HG03196 (cell line): ENCODE measurements at regions not wholly inside any gene's neighbourhood (a gene's known extent, or its start where the extent isn't known, plus 50 kb on each side); places are given as distances from the start of the nearest gene placed in this dataset.
"Not testable (repeated sequence)": the region's sequence is repeated elsewhere in the genome, so short reads cannot be mapped to it uniquely, and the experiment has no call there.

Source experiments
- ATAC-seq: cut with Tn5 transposase; IDR thresholded peaks from one replicate; pipeline ENCODE4 v1.9.1; 2021; ENCODE audit not compliant: unreplicated experiment

GRCh38 chr7:19305698-19306097 lies 160.5 kb upstream of the FERD3L start:
- no peak for ATAC-seq

- no peak for ATAC-seq
Measured at GRCh38 chr7:19304086-19304485, 158.9 kb upstream of the FERD3L start.

DNA sequence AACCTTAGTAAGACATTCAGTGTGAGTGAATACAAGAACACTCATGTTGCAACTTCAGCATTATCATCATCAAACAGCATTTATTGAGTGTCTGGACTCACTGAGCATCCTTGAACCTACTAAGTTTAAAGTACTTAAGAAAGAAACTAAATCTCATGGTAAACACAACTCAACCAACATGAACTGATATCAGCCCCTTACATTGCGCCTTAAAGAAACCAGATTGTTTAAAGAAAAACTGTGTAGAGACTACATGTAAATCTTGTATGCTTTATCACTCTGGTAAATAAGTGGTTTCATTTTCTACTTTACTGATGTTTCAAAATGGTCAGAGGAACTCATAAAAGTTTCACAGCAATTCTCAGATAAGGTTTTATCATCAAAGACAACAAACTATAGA lies 157.5 kb upstream of the FERD3L start:
- ATAC-seq: no peak

GRCh38 chr7:19296617-19297016 lies 151.4 kb upstream of the FERD3L start:
- ATAC-seq: no peak

DNA sequence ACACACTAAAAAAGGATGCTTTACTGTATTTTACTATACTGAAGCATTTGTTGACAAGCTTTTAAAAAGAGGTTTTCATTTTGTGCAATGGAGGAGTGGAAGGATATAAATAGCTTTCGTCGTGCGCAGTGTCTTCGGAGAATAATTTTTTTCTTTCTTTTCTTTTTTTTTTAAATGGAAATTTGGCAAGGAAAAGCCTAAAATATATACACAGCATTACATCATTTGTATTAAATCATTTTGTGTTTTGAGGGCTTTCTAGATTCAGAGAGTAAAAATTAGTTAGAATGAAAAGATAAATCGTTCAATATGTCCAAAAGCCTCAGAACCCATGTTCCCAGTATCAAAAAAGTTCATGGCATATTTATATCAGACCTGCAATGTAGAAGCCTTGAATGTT lies 150.2 kb upstream of the FERD3L start:
- ATAC-seq: no peak

DNA sequence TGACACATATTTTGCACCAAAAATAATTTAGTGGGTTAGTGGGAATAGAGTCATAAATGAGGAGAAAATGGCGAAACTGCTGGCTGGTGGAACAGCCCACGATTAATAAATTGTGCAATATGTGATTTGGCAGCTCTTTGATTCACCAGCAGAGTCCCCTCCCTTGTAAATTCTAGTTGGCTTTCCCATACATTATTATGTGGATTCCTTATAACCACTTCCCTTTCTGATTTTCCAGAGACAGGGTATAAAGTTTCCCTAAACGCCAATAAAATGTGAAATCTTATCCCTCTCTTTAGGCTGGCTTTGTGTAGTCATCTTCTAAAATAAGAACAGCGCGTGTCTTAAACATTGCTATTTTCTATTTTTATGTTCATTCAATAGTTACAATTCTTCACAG lies 149.4 kb upstream of the FERD3L start:
- ATAC-seq: no peak

DNA sequence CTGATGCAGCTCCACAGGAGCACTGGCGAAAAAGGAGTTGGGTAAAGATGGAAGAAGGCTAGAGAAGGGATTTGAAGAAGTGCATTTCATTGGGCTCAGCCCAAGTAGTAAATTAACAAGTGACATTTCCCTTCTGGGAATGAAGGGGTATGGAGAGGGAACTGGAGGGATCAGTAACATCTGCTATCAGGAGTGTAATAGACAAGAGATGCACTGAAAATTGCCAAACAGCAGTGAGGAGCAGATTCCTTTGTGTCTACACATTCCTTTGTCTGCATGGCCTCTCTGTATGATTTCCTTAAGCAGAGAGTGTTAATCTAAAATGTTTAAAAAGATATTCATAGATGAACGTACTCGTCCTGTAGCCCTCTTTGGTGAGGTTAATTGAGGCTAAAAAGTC lies 148.2 kb upstream of the FERD3L start:
- no peak for ATAC-seq

DNA sequence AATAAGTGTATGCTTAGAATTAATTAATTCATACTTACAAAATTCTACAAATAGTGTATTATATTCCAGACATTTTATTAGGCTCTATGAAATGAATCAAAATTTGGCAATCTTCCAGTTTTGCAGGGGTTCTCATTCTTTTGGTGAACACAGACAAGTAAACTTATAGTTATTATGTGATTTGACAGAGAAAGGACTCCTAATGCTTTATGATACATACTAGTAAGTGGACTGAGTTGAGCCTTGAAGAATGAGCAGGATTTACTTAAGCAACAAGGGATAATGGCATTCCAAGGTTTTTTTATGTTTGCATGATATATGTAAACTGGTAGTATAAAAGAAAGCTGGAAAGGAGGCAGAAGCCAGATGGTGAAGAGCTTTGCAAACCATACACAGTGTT lies 145.7 kb upstream of the FERD3L start:
- no peak for ATAC-seq

GRCh38 chr7:19290066-19290465 lies 144.8 kb upstream of the FERD3L start:
- no peak for ATAC-seq

DNA sequence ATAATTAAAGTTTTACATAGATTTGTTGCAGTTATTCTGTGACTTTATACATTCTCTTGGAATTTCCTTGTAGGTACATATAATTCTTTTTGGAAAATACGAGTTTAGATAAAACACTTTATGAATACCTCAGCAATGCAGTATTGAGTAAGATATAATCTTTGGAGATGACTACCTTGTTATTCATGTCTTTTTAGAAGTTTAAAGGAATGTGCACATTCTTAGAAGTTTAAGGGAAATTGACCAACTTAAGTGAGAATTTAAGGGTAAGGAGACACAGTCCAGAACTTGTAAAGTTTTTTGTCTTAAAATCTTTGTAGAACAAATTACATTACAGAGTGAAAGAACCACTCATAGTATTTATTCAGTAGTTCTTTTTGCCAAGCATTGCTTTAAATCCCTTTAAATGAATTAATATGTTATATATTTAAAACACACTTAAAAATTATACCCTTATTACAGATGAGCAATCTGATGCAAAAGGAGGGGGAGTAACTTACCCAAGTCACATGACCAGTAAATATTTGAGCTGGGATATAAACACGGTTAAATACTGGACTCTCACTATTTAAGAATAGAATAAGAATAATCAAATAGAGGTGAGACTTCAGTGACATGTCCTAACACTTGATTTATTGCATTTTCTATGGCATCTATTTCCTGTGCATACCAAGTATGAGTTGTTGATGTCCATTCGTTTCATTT lies 139.5 kb upstream of the FERD3L start:
- ATAC-seq: no peak

DNA sequence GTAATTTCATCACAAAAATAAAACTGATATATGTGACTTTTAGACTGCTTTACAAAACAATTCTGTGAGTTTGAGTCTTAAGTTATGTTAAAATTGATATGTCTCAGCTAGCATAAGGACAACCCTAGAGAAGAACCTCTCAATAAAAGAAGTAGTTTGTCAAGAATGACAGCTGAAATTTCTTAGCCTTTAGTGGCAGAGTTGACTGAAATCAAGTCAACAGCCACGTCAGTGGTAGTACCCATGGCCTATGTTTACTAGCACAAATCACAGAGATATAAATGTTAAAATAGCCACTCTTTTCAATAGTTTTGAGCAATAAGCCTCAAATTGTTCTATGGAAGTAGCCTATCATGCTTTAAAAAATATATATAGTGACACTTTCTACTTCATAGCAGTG lies 138.9 kb upstream of the FERD3L start:
- ATAC-seq: no peak

- ATAC-seq: no peak
Measured at GRCh38 chr7:19275000-19275399, 129.8 kb upstream of the FERD3L start.

DNA sequence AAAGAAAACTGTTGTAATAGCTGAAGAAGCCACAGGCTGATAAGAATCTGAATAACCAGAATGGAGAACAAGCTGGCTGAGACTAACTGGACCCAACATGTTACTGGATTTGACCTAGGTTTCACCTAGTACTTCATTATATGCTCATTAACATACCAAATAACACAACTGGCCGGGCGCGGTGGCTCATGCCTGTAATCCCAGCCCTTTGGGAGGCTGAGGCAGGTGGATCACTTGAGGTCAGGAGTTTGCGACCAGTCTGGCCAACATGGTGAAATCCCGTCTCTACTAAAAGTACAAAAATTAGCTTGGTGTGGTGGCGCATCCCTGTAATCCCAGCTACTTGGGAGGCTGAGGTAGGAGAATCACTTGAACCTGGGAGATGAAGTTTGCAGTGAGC lies 127.1 kb upstream of the FERD3L start:
- not testable (repeated sequence) for ATAC-seq

- no peak for ATAC-seq
Measured at GRCh38 chr7:19269301-19269700, 124.1 kb upstream of the FERD3L start.

DNA sequence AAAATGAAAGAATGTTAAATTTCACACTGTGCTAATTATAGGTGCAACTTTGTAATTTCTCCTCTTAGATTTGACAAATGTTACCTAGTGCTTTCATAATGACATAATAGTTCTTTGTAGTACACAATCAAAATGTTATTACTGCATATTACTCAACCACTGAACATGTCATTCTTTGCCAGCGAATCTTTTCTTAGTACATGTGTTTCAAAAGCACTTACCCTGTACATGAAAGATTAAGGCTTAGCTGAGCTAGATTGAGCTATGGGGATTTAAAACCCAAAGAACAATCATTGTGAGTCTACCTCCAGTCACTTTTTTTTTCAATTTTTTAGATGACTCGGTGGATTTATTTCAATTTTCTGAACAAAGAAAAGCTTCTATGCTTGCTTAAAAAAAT lies 123.5 kb upstream of the FERD3L start:
- ATAC-seq: no peak

GRCh38 chr7:19262826-19263225 lies 117.6 kb upstream of the FERD3L start:
- no peak for ATAC-seq

DNA sequence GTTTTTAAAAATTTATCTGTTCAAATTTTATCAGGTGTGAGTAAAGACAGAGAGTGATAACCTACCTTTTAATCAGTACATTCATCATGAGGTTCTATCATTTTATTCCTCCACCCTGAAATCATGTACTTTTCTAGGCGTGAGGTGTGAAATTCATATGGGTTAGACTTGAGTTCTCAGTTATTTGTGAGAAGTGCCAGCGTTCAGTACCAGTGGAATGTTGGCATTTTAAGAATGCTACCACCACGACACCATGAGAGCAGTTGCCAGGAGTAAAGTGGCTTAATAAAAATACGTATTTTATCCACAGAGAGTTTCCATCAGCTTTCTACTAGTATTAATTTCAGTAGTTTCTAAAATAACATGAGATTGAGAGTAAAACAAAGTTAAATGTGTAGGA lies 104.1 kb upstream of the FERD3L start:
- no peak for ATAC-seq

DNA sequence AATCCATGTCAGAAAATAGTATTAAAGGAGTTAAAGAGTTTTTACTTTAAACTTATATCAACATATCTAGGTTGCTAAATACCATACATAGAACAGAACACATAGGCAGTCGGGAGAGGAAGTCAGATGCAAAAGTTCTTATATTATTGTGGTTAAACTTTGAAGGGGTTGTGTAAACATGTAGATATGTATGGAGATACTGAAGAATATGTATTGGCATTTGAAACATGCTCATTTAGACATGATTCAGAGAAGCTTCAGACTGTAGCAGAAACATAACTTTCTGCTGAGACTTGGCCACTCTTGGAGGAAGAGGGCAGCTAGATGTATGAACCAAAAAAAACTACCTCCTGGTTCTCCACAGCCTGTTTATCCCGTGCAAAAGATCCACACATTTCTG lies 103.5 kb upstream of the FERD3L start:
- no peak for ATAC-seq

DNA sequence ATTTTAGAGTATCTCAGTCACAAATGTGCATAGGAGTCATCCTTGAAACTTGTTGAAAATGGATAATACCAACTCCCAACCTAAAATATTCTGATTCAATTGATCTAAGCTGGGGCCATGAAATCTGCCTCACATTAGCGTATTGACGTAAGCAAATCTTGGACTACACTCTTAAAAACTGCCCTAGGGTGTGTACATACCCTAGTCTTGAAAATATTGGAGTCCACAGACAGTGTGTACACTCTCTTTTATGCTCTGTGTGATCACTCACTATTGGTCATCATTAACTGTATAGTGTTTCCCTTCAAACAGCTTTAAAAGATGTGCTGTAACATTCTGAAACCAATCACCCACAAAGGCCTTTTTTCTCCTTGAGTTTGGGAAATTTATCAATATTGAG lies 102.9 kb upstream of the FERD3L start:
- ATAC-seq: no peak

- no peak for ATAC-seq
Measured at GRCh38 chr7:19247017-19247416, 101.8 kb upstream of the FERD3L start.

DNA sequence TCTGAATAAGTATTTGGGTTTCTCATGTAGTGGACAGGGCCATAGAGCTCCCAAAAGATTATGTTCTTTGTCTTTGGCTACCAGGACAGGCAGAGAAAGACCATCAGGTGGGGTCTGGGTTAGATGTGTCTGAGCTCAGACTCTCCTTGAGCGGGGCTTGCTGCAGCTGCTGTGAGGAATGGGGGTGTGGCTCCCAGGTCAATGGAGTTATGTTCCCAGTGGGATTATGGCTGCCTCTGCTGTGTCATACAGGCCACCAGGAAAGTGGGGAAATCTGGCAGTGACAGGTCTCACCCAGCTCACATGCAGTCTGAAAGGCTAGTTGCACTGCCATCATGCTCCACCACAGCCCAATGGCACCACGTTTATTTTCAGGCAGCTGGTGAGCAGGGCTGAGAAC lies 97.0 kb upstream of the FERD3L start:
- ATAC-seq: no peak

- no peak for ATAC-seq
Measured at GRCh38 chr7:19239951-19240350, 94.7 kb upstream of the FERD3L start.

- ATAC-seq: no peak
Measured at GRCh38 chr7:19235680-19236079, 90.5 kb upstream of the FERD3L start.

DNA sequence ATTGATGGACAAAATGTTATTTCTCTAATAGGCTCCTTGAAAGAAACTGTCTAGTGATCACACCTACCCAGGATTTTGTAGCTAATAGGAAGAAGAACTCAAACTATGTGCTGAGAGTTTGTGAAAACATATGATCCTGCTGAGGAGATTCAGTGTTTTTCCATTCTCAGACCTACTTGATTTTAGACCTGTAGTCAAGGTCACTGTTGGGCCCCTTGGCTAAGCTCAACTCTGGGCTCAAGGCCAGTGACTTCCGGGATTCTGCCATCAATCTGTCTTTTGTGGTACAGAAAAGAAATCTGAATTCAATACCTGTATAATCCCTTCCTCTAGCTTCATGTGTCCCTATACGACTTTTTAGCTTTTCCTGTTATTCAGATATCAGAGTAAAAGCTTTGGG lies 79.7 kb upstream of the FERD3L start:
- no peak for ATAC-seq
